NB4 (cell line): ENCODE measurements at regions not wholly inside any gene's neighbourhood (a gene's known extent, or its start where the extent isn't known, plus 50 kb on each side); places are given as distances from the start of the nearest gene placed in this dataset.

Experiments used
- MYC ChIP-seq: IDR thresholded peaks from 2 replicates; pipeline ENCODE4 v1.6.1; 2011; ENCODE audit warnings: low read depth, low read length
- POLR2A ChIP-seq: IDR thresholded peaks from 2 replicates; pipeline ENCODE4 v1.6.1; 2011; ENCODE audit warnings: mild to moderate bottlenecking; ENCODE audit not compliant: insufficient read length; ENCODE audit errors: extremely low read depth
- TF ChIP-seq, protein P1 (sequence below): IDR thresholded peaks from one replicate; pipeline ENCODE4 v1.5.1; 2012; ENCODE audit warnings: low read depth, low read length

DNA sequence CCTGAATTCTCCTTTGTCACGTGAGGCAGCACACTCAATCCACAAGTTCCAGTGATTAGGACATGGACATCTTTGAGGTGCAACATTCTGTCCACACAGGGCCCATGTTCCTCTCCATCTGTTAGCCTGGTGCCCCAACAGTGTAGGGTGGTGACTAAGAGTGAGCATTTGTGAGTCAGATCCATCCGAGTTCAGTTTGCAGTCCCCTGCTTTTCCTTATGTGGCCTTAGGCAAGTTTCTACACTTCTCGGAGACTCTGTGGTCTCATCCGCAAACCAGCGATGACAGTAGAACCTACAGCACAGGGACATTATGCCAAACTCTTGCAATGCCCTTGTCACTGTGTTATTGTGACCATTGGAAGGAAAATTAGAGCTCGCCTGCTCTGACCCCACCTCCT is 178.7 kb upstream of the CDH4 start:
- TF ChIP-seq POLR2A (no peak), MYC (no peak)
- TF ChIP-seq, protein P1, sequence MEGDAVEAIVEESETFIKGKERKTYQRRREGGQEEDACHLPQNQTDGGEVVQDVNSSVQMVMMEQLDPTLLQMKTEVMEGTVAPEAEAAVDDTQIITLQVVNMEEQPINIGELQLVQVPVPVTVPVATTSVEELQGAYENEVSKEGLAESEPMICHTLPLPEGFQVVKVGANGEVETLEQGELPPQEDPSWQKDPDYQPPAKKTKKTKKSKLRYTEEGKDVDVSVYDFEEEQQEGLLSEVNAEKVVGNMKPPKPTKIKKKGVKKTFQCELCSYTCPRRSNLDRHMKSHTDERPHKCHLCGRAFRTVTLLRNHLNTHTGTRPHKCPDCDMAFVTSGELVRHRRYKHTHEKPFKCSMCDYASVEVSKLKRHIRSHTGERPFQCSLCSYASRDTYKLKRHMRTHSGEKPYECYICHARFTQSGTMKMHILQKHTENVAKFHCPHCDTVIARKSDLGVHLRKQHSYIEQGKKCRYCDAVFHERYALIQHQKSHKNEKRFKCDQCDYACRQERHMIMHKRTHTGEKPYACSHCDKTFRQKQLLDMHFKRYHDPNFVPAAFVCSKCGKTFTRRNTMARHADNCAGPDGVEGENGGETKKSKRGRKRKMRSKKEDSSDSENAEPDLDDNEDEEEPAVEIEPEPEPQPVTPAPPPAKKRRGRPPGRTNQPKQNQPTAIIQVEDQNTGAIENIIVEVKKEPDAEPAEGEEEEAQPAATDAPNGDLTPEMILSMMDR: no peak
